ENCODE measurements at regions not wholly inside any gene's neighbourhood (a gene's known extent, or its start where the extent isn't known, plus 50 kb on each side); places are given as distances from the start of the nearest gene placed in this dataset.

GRCh38 chr17:14471052-14471451 lies 170.2 kb downstream of the HS3ST3B1 start:
- Mint-ChIP-seq H3K36me3 (ENCODE audit: low read depth) (no peaks in the 10 kb centered on the region), H3K4me1 (ENCODE audit: low read depth) (peaks cover 8% of the 10 kb centered on the region), H3K4me3 (peak overlapping the region; percentile 19), H3K9me3 (no peaks in the 10 kb centered on the region), H3K27ac (0 out of 2 replicates have a peak overlapping the region, but pooled peaks have one; percentile 5), H3K27me3 (ENCODE audit: insufficient read depth) (peaks cover 7% of the 10 kb centered on the region)
- DNase-seq, result peak; percentile 60
- TF ChIP-seq CTCF (IDR thresholded peaks at IDR 0.05), result no peak

- no peaks in the 10 kb centered on the region for H3K9me3 Mint-ChIP-seq
- no peak for TF ChIP-seq CTCF (IDR thresholded peaks at IDR 0.05)
- peaks cover 8% of the 10 kb centered on the region for H3K4me1 Mint-ChIP-seq (ENCODE audit: low read depth)
- no peak overlapping the region for H3K4me3 Mint-ChIP-seq
- DNase-seq, result no peak
- no peak overlapping the region for H3K27ac Mint-ChIP-seq
- peaks cover 5% of the 10 kb centered on the region for H3K27me3 Mint-ChIP-seq (ENCODE audit: insufficient read depth)
- H3K36me3 Mint-ChIP-seq (ENCODE audit: low read depth), result no peaks in the 10 kb centered on the region
Observed at GRCh38 chr17:14470417-14470816, 169.5 kb downstream of the HS3ST3B1 start.

- H3K27me3 Mint-ChIP-seq (ENCODE audit: insufficient read depth), result peaks cover 2% of the 10 kb centered on the region
- no peaks in the 10 kb centered on the region for H3K9me3 Mint-ChIP-seq
- no peak for TF ChIP-seq CTCF (IDR thresholded peaks at IDR 0.05)
- H3K27ac Mint-ChIP-seq, result no peak overlapping the region
- DNase-seq, result no peak
- no peaks in the 10 kb centered on the region for H3K36me3 Mint-ChIP-seq (ENCODE audit: low read depth)
- no peak overlapping the region for H3K4me3 Mint-ChIP-seq
- H3K4me1 Mint-ChIP-seq (ENCODE audit: low read depth), result peaks cover 13% of the 10 kb centered on the region
Observed at GRCh38 chr17:14469971-14470370, 169.1 kb downstream of the HS3ST3B1 start.

- Mint-ChIP-seq H3K27ac (no peak overlapping the region), H3K4me1 (ENCODE audit: low read depth) (peaks cover 21% of the 10 kb centered on the region), H3K27me3 (ENCODE audit: insufficient read depth) (peaks cover 2% of the 10 kb centered on the region), H3K4me3 (no peak overlapping the region), H3K36me3 (ENCODE audit: low read depth) (no peaks in the 10 kb centered on the region), H3K9me3 (no peaks in the 10 kb centered on the region)
- no peak for DNase-seq
- TF ChIP-seq CTCF (IDR thresholded peaks at IDR 0.05), result no peak
Observed at GRCh38 chr17:14468858-14469257, 168.0 kb downstream of the HS3ST3B1 start.

- peaks cover 8% of the 10 kb centered on the region for H3K9me3 Mint-ChIP-seq
Observed at GRCh38 chr17:14461227-14461548, 160.3 kb downstream of the HS3ST3B1 start.

More at GRCh38 chr17:14461227-14461548, 160.3 kb downstream of the HS3ST3B1 start:
- Mint-ChIP-seq H3K4me1 (ENCODE audit: low read depth) (peaks cover 12% of the 10 kb centered on the region), H3K4me3 (no peak overlapping the region), H3K36me3 (ENCODE audit: low read depth) (no peaks in the 10 kb centered on the region), H3K27me3 (ENCODE audit: insufficient read depth) (peaks cover 11% of the 10 kb centered on the region), H3K27ac (no peak overlapping the region)
- DNase-seq, result no peak
- no peak for TF ChIP-seq CTCF (IDR thresholded peaks at IDR 0.05)
